SK-N-SH treated with all-trans-retinoic acid at 6 μM for 48 hours (cell line): ENCODE measurements at regions not wholly inside any gene's neighbourhood (a gene's known extent, or its start where the extent isn't known, plus 50 kb on each side); places are given as distances from the start of the nearest gene placed in this dataset.

Experiments
- CSDC2 ChIP-seq: fragments of 250-450 bp; sonication (Bioruptor Pico); IDR thresholded peaks from 2 replicates; pipeline ENCODE4 v1.5.0; 2020; ENCODE audit warnings: mild to moderate bottlenecking, moderate library complexity
- ISL1 ChIP-seq: fragments of 250-450 bp; sonication (Bioruptor Pico); IDR thresholded peaks from 2 replicates; pipeline ENCODE4 v2.1.2; 2022; ENCODE audit warnings: mild to moderate bottlenecking, moderate library complexity
- OSR1 ChIP-seq: fragments of 250-450 bp; sonication (Bioruptor Pico); IDR thresholded peaks from 2 replicates; pipeline ENCODE4 v1.8.0; 2022; ENCODE audit warnings: moderate library complexity, mild to moderate bottlenecking, inconsistent platforms
- PPARA ChIP-seq: fragments of 250-450 bp; sonication (Bioruptor Pico); IDR thresholded peaks from 2 replicates; pipeline ENCODE4 v1.5.0; 2020; ENCODE audit warnings: mild to moderate bottlenecking, borderline replicate concordance
- RARB ChIP-seq: fragments of 250-450 bp; sonication (Bioruptor Pico); IDR thresholded peaks from 2 replicates; pipeline ENCODE4 v1.8.0; 2021; ENCODE audit warnings: mild to moderate bottlenecking, moderate library complexity
- TOX ChIP-seq: fragments of 250-450 bp; sonication (Bioruptor Pico); IDR thresholded peaks from 2 replicates; pipeline ENCODE4 v1.8.0; 2021; ENCODE audit warnings: mild to moderate bottlenecking, moderate library complexity, borderline replicate concordance
- ZC3H10 ChIP-seq: fragments of 250-450 bp; sonication (Bioruptor Pico); IDR thresholded peaks from 2 replicates; pipeline ENCODE4 v1.5.1; 2021; ENCODE audit warnings: mild to moderate bottlenecking, moderate library complexity
- ZFP30 ChIP-seq: fragments of 450-650 bp; formaldehyde crosslinking; IDR thresholded peaks from 2 replicates; pipeline ENCODE4 v1.5.0; 2022; ENCODE audit warnings: mild to moderate bottlenecking, moderate library complexity
- TF ChIP-seq, protein P1 (sequence below): fragments of 250-450 bp; sonication (Bioruptor Pico); IDR thresholded peaks from 2 replicates; pipeline ENCODE4 v1.8.0; 2020; ENCODE audit warnings: mild to moderate bottlenecking, moderate library complexity, borderline replicate concordance
- TF ChIP-seq, protein P2 (sequence below): fragments of 250-450 bp; sonication (Bioruptor Pico); IDR thresholded peaks from 2 replicates; pipeline ENCODE4 v1.8.0; 2021; ENCODE audit warnings: low read depth, mild to moderate bottlenecking, moderate library complexity, borderline replicate concordance

DNA sequence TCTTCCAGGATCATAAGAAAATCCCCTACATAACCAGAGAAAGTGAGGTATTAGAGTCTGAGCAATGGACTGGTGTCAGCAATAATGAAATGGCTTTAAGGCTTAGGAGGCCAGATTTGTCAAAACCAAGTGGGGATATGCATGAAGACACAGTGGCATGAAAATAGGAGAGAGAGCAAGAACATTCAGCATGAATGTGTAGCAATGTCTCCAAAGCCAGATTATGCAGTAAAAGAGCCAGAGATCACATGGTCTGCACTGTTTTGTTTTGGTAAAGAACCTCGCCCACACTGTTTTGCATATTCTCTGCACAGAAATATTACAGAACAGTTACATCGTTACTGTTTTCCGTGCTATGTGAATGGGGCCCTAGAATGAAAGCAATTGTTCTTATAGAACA is 589.4 kb downstream of the PLPP3 start:
- TF ChIP-seq ISL1 (CRISPR knock-in tag) (no peak), RARB (CRISPR knock-in tag) (no peak), CSDC2 (CRISPR knock-in tag) (no peak), ZFP30 (CRISPR knock-in tag) (no peak), TOX (CRISPR knock-in tag) (no peak), PPARA (CRISPR knock-in tag) (no peak), OSR1 (CRISPR knock-in tag) (no peak), ZC3H10 (CRISPR knock-in tag) (no peak)
- TF ChIP-seq, protein P1, sequence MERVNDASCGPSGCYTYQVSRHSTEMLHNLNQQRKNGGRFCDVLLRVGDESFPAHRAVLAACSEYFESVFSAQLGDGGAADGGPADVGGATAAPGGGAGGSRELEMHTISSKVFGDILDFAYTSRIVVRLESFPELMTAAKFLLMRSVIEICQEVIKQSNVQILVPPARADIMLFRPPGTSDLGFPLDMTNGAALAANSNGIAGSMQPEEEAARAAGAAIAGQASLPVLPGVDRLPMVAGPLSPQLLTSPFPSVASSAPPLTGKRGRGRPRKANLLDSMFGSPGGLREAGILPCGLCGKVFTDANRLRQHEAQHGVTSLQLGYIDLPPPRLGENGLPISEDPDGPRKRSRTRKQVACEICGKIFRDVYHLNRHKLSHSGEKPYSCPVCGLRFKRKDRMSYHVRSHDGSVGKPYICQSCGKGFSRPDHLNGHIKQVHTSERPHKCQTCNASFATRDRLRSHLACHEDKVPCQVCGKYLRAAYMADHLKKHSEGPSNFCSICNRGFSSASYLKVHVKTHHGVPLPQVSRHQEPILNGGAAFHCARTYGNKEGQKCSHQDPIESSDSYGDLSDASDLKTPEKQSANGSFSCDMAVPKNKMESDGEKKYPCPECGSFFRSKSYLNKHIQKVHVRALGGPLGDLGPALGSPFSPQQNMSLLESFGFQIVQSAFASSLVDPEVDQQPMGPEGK = no peak
- TF ChIP-seq, protein P2, sequence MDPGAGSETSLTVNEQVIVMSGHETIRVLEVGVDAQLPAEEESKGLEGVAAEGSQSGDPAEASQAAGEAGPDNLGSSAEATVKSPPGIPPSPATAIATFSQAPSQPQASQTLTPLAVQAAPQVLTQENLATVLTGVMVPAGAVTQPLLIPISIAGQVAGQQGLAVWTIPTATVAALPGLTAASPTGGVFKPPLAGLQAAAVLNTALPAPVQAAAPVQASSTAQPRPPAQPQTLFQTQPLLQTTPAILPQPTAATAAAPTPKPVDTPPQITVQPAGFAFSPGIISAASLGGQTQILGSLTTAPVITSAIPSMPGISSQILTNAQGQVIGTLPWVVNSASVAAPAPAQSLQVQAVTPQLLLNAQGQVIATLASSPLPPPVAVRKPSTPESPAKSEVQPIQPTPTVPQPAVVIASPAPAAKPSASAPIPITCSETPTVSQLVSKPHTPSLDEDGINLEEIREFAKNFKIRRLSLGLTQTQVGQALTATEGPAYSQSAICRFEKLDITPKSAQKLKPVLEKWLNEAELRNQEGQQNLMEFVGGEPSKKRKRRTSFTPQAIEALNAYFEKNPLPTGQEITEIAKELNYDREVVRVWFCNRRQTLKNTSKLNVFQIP (CRISPR knock-in tag) = no peak
